H9 (cell line): ENCODE measurements at regions not wholly inside any gene's neighbourhood (a gene's known extent, or its start where the extent isn't known, plus 50 kb on each side); places are given as distances from the start of the nearest gene placed in this dataset.

ENCODE experiments used
- DNase-seq: peaks from one replicate; pipeline ENCODE4 v3.0.0-alpha.2; 2017
- H2AFZ ChIP-seq: one replicate; pipeline ENCODE4 v1.6.1; 2013; ENCODE audit warnings: mild to moderate bottlenecking, low read length, control low read depth, moderate library complexity
- H2AK5ac ChIP-seq: 2 replicates; pipeline ENCODE4 v1.6.1; 2013; ENCODE audit warnings: low read length, control low read depth, mixed read lengths; ENCODE audit not compliant: insufficient read length
- H2BK120ac ChIP-seq: one replicate; pipeline ENCODE4 v1.6.1; 2013; ENCODE audit warnings: low read depth, mild to moderate bottlenecking, low read length, control low read depth, inconsistent platforms; ENCODE audit not compliant: poor library complexity, severe bottlenecking
- H2BK12ac ChIP-seq: 2 replicates; pipeline ENCODE4 v1.6.1; 2013; ENCODE audit warnings: low read length, control low read depth, mixed read lengths, low read depth; ENCODE audit not compliant: insufficient read length
- H2BK15ac ChIP-seq: 2 replicates; pipeline ENCODE4 v1.6.1; 2013; ENCODE audit warnings: low read depth, low read length, control low read depth
- H2BK20ac ChIP-seq: one replicate; pipeline ENCODE4 v1.6.1; 2013; ENCODE audit warnings: low read depth, mild to moderate bottlenecking, low read length, control low read depth, inconsistent platforms; ENCODE audit not compliant: poor library complexity, severe bottlenecking
- H2BK5ac ChIP-seq: 2 replicates; pipeline ENCODE4 v1.6.1; 2013; ENCODE audit warnings: low read length, control low read depth, mixed read lengths; ENCODE audit not compliant: insufficient read length
- H3K14ac ChIP-seq: 2 replicates; pipeline ENCODE4 v1.6.1; 2013; ENCODE audit warnings: low read length, control low read depth; ENCODE audit not compliant: insufficient read depth
- H3K18ac ChIP-seq: 2 replicates; pipeline ENCODE4 v1.6.1; 2013; ENCODE audit warnings: low read depth, mild to moderate bottlenecking, mixed read lengths, low read length, control low read depth; ENCODE audit not compliant: insufficient read length
- H3K23ac ChIP-seq: 2 replicates; pipeline ENCODE4 v1.6.1; 2013; ENCODE audit warnings: low read length, control low read depth, mixed read lengths, low read depth; ENCODE audit not compliant: insufficient read length
- H3K23me2 ChIP-seq: 2 replicates; pipeline ENCODE4 v1.6.1; 2013; ENCODE audit warnings: low read depth, mild to moderate bottlenecking, mixed read lengths, low read length, control low read depth; ENCODE audit not compliant: insufficient read length, poor library complexity, severe bottlenecking
- H3K27ac ChIP-seq: 2 replicates; pipeline ENCODE4 v1.5.1; 2013; ENCODE audit warnings: low read length, control low read depth, mixed read lengths, low read depth; ENCODE audit not compliant: insufficient read length
- H3K27me3 ChIP-seq: 2 replicates; pipeline ENCODE4 v1.6.1; 2013; ENCODE audit warnings: low read length, control low read depth, inconsistent platforms; ENCODE audit not compliant: insufficient read depth
- H3K4ac ChIP-seq: 2 replicates; pipeline ENCODE4 v1.6.1; 2013; ENCODE audit warnings: low read depth, mild to moderate bottlenecking, control low read depth, inconsistent platforms, low read length, moderate library complexity
- H3K4me1 ChIP-seq: 2 replicates; pipeline ENCODE4 v1.6.1; 2013; ENCODE audit warnings: low read length, control low read depth, inconsistent platforms; ENCODE audit not compliant: insufficient read depth
- H3K4me2 ChIP-seq: 2 replicates; pipeline ENCODE4 v1.6.1; 2013; ENCODE audit warnings: low read length, control low read depth, mixed read lengths; ENCODE audit not compliant: insufficient read length, insufficient read depth
- H3K56ac ChIP-seq: 2 replicates; pipeline ENCODE4 v1.6.1; 2013; ENCODE audit warnings: low read depth, mild to moderate bottlenecking, mixed read lengths, low read length, control low read depth; ENCODE audit not compliant: insufficient read length
- H3K79me1 ChIP-seq: 2 replicates; pipeline ENCODE4 v1.6.1; 2013; ENCODE audit warnings: low read depth, mild to moderate bottlenecking, moderate library complexity, low read length, control low read depth, inconsistent platforms; ENCODE audit not compliant: insufficient read depth, poor library complexity, severe bottlenecking
- H3K79me2 ChIP-seq: 2 replicates; pipeline ENCODE4 v1.6.1; 2013; ENCODE audit warnings: low read length, control low read depth, inconsistent platforms; ENCODE audit not compliant: insufficient read depth
- H3K9ac ChIP-seq: 2 replicates; pipeline ENCODE4 v1.6.1; 2013; ENCODE audit warnings: low read length, control low read depth, mixed read lengths; ENCODE audit not compliant: insufficient read length; ENCODE audit errors: extremely low read depth
- H3K9me3 ChIP-seq: one replicate; pipeline ENCODE4 v1.6.1; 2013; ENCODE audit warnings: low read depth, low read length, inconsistent platforms; ENCODE audit not compliant: control insufficient read depth
- H3T11ph ChIP-seq: one replicate; pipeline ENCODE4 v1.6.1; 2013; ENCODE audit warnings: mild to moderate bottlenecking, low read length, control low read depth, inconsistent platforms
- H4K20me1 ChIP-seq: one replicate; pipeline ENCODE4 v1.6.1; 2013; ENCODE audit not compliant: control insufficient read depth, insufficient read length, insufficient read depth
- H4K5ac ChIP-seq: 2 replicates; pipeline ENCODE4 v1.6.1; 2013; ENCODE audit warnings: low read depth, mild to moderate bottlenecking, mixed read lengths, low read length, control low read depth; ENCODE audit not compliant: insufficient read length
- H4K8ac ChIP-seq: replicated peaks from 2 replicates; pipeline ENCODE4 v1.6.1; 2013; ENCODE audit warnings: low read length, control low read depth, mixed read lengths, low read depth; ENCODE audit not compliant: insufficient read length
- H4K91ac ChIP-seq: 2 replicates; pipeline ENCODE4 v1.6.1; 2013; ENCODE audit warnings: low read depth, mild to moderate bottlenecking, moderate library complexity, mixed read lengths, low read length, control low read depth; ENCODE audit not compliant: insufficient read length
- H3K27ac Mint-ChIP-seq, 3 experiments: 2 replicates in 2 of 3; 3 replicates in 1 of 3; pipeline ENCODE4 v1.8.0; 2020 to 2021; ENCODE audit warnings: mixed read lengths in 3 of 3, mild to moderate bottlenecking in 1 of 3, moderate library complexity in 1 of 3
- H3K27me3 Mint-ChIP-seq: 2 replicates; pipeline ENCODE4 v1.8.0; 2021; ENCODE audit warnings: low read depth, mild to moderate bottlenecking, moderate library complexity, mixed read lengths
- H3K36me3 Mint-ChIP-seq, 3 experiments: 2 replicates in 2 of 3; 3 replicates in 1 of 3; pipeline ENCODE4 v1.8.0; 2020 to 2021; ENCODE audit warnings: low read depth in 3 of 3, mixed read lengths in 3 of 3; ENCODE audit not compliant: insufficient read depth in 1 of 3
- H3K4me1 Mint-ChIP-seq, 2 experiments: 2 replicates each; pipeline ENCODE4 v1.8.0; 2020; ENCODE audit warnings: mixed read lengths in 2 of 2
- H3K4me3 Mint-ChIP-seq, 2 experiments: 2 replicates in 1 of 2; 3 replicates in 1 of 2; pipeline ENCODE4 v1.8.0; 2020 to 2021; ENCODE audit warnings: mild to moderate bottlenecking in 2 of 2, mixed read lengths in 2 of 2, moderate library complexity in 1 of 2
- H3K9me3 Mint-ChIP-seq, 2 experiments: 2 replicates in 1 of 2; 3 replicates in 1 of 2; pipeline ENCODE4 v1.8.0; 2020; ENCODE audit warnings: mild to moderate bottlenecking in 2 of 2, mixed read lengths in 2 of 2, moderate library complexity in 1 of 2
- CTCF ChIP-seq: fragments of 200-600 bp; sonication (generic); conservative IDR thresholded peaks from 3 replicates; pipeline ENCODE4 v1.8.0; 2021; ENCODE audit warnings: antibody characterized with exemption, mild to moderate bottlenecking
- WGBS: extraction: QIAGEN DNeasy Blood & Tissue Kit; methylation state at CpG from one replicate; pipeline ENCODE4 v1.1.7; 2013; ENCODE audit warnings: missing lambda C conversion rate, low lambda C conversion rate, mixed read lengths; ENCODE audit not compliant: insufficient read length; ENCODE audit errors: extremely low coverage; 5-methylcytosine and 5-hydroxymethylcytosine counted together

GRCh38 chr5:145203193-145203592 is 631.9 kb downstream of the PRELID2 start:
- H3K9me3 Mint-ChIP-seq, result no peaks in the 10 kb centered on the region
- Histone ChIP-seq H4K5ac (no peak overlapping the region), H3K18ac (no peak overlapping the region), H3K23me2 (no peaks in the 10 kb centered on the region), H2BK15ac (no peak overlapping the region), H2BK120ac (no peak overlapping the region), H3K9ac (no peak overlapping the region), H3K9me3 (no peaks in the 10 kb centered on the region), H2AK5ac (no peak overlapping the region), H3K23ac (no peak overlapping the region), H3K79me2 (no peaks in the 10 kb centered on the region), H3K56ac (no peak overlapping the region), H3K79me1 (no peaks in the 10 kb centered on the region), H2BK5ac (peak overlapping the region; percentile 29), H3K4ac (no peak overlapping the region), H3K27me3 (no peaks in the 10 kb centered on the region), H2BK20ac (no peak overlapping the region), H3K14ac (no peak overlapping the region), H3K4me1 (no peaks in the 10 kb centered on the region), H3T11ph (no peak overlapping the region), H4K8ac (no peak overlapping the region), H3K27ac (no peak overlapping the region), H2BK12ac (no peak overlapping the region), H3K4me2 (no peak overlapping the region), H4K20me1 (no peaks in the 10 kb centered on the region), H4K91ac (no peak overlapping the region), H2AFZ (no peak overlapping the region)
- H3K4me1 Mint-ChIP-seq, result no peaks in the 10 kb centered on the region
- no peaks in the 10 kb centered on the region for H3K36me3 Mint-ChIP-seq
- H3K27me3 Mint-ChIP-seq, result no peaks in the 10 kb centered on the region
- DNase-seq, result no peak
- WGBS, result no CpG with 5 or more reads among the region's 2 CpGs
- no peak overlapping the region for H3K4me3 Mint-ChIP-seq
- no peak overlapping the region; a peak in 1 of 7 replicates for H3K27ac Mint-ChIP-seq
- TF ChIP-seq CTCF, result no peak
